RWPE2 (cell line): ENCODE measurements at regions not wholly inside any gene's neighbourhood (a gene's known extent, or its start where the extent isn't known, plus 50 kb on each side); places are given as distances from the start of the nearest gene placed in this dataset.

Experiments used
- ATAC-seq: fragments of 200-7000 bp; cut with Tn5 transposase; 3 replicates; pipeline ENCODE4 v1.9.1; 2021; ENCODE audit warnings: low read depth
- DNase-seq: peaks from one replicate; pipeline ENCODE4 v3.0.0-alpha.2; 2020; ENCODE audit warnings: low spot score
- H3K27ac ChIP-seq: fragments of 450-650 bp; 2 replicates; pipeline ENCODE4 v1.5.1; 2017; ENCODE audit warnings: mild to moderate bottlenecking; ENCODE audit not compliant: poor library complexity, severe bottlenecking
- H3K27me3 ChIP-seq: fragments of 250-450 bp; sonication (Bioruptor Pico); 2 replicates; pipeline ENCODE4 v1.5.1; 2021; ENCODE audit warnings: mild to moderate bottlenecking, moderate library complexity; ENCODE audit not compliant: insufficient read depth, poor library complexity, severe bottlenecking
- H3K36me3 ChIP-seq: fragments of 250-450 bp; sonication (Bioruptor Pico); 2 replicates; pipeline ENCODE4 v1.5.1; 2020; ENCODE audit warnings: low read depth, mild to moderate bottlenecking, moderate library complexity
- H3K4me1 ChIP-seq: fragments of 250-450 bp; sonication (Bioruptor Pico); 2 replicates; pipeline ENCODE4 v1.5.1; 2021; ENCODE audit warnings: mild to moderate bottlenecking, moderate library complexity; ENCODE audit not compliant: insufficient read depth, poor library complexity, severe bottlenecking
- H3K4me3 ChIP-seq: fragments of 250-450 bp; sonication (Bioruptor Pico); 2 replicates; pipeline ENCODE4 v1.5.1; 2021; ENCODE audit warnings: mild to moderate bottlenecking, moderate library complexity; ENCODE audit not compliant: severe bottlenecking
- H3K9me3 ChIP-seq: fragments of 250-450 bp; sonication (Bioruptor Pico); 2 replicates; pipeline ENCODE4 v1.5.1; 2021; ENCODE audit warnings: mild to moderate bottlenecking, moderate library complexity; ENCODE audit not compliant: severe bottlenecking
- TF ChIP-seq, protein P1 (sequence below): fragments of 450-650 bp; IDR thresholded peaks from one replicate; pipeline ENCODE4 v1.5.1; 2017; ENCODE audit warnings: mild to moderate bottlenecking, moderate library complexity; ENCODE audit not compliant: poor library complexity, severe bottlenecking

GRCh38 chr18:25595274-25596060 lies 243.5 kb upstream of the ZNF521 start:
- no peak overlapping the region for H3K27ac ChIP-seq
- no peaks in the 10 kb centered on the region for H3K27me3 ChIP-seq
- TF ChIP-seq, protein P1, sequence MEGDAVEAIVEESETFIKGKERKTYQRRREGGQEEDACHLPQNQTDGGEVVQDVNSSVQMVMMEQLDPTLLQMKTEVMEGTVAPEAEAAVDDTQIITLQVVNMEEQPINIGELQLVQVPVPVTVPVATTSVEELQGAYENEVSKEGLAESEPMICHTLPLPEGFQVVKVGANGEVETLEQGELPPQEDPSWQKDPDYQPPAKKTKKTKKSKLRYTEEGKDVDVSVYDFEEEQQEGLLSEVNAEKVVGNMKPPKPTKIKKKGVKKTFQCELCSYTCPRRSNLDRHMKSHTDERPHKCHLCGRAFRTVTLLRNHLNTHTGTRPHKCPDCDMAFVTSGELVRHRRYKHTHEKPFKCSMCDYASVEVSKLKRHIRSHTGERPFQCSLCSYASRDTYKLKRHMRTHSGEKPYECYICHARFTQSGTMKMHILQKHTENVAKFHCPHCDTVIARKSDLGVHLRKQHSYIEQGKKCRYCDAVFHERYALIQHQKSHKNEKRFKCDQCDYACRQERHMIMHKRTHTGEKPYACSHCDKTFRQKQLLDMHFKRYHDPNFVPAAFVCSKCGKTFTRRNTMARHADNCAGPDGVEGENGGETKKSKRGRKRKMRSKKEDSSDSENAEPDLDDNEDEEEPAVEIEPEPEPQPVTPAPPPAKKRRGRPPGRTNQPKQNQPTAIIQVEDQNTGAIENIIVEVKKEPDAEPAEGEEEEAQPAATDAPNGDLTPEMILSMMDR, result no peak
- ATAC-seq (no peak), DNase-seq (no peak)
- H3K4me3 ChIP-seq, result no peak overlapping the region
- no peaks in the 10 kb centered on the region for H3K9me3 ChIP-seq
- H3K36me3 ChIP-seq, result no peaks in the 10 kb centered on the region
- no peaks in the 10 kb centered on the region for H3K4me1 ChIP-seq

GRCh38 chr18:25594351-25594750 lies 242.4 kb upstream of the ZNF521 start:
- H3K9me3 ChIP-seq, result no peaks in the 10 kb centered on the region
- no peaks in the 10 kb centered on the region for H3K36me3 ChIP-seq
- H3K4me3 ChIP-seq, result no peak overlapping the region
- ATAC-seq (no peak), DNase-seq (no peak)
- TF ChIP-seq, protein P1, result no peak
- H3K27me3 ChIP-seq, result no peaks in the 10 kb centered on the region
- no peaks in the 10 kb centered on the region for H3K4me1 ChIP-seq
- no peak overlapping the region for H3K27ac ChIP-seq

GRCh38 chr18:25592804-25593360 lies 240.9 kb upstream of the ZNF521 start:
- ATAC-seq (no peak), DNase-seq (no peak)
- Histone ChIP-seq H3K4me1 (no peaks in the 10 kb centered on the region), H3K9me3 (no peaks in the 10 kb centered on the region), H3K27ac (no peak overlapping the region), H3K36me3 (no peaks in the 10 kb centered on the region), H3K4me3 (no peak overlapping the region), H3K27me3 (no peaks in the 10 kb centered on the region)
- TF ChIP-seq, protein P1, result no peak

- no peak overlapping the region for H3K27ac ChIP-seq
- H3K27me3 ChIP-seq, result no peaks in the 10 kb centered on the region
- DNase-seq, result no peak
- no peak overlapping the region for H3K4me3 ChIP-seq
- no peaks in the 10 kb centered on the region for H3K4me1 ChIP-seq
- ATAC-seq, result no peak
- no peaks in the 10 kb centered on the region for H3K9me3 ChIP-seq
- H3K36me3 ChIP-seq, result no peaks in the 10 kb centered on the region
- TF ChIP-seq, protein P1, result no peak
These were observed 238.5 kb upstream of the ZNF521 start for GRCh38 chr18:25590456-25590855.

- no peak for ATAC-seq
- Histone ChIP-seq H3K4me1 (no peaks in the 10 kb centered on the region), H3K4me3 (no peak overlapping the region), H3K36me3 (no peaks in the 10 kb centered on the region), H3K27me3 (no peaks in the 10 kb centered on the region), H3K27ac (no peak overlapping the region), H3K9me3 (no peaks in the 10 kb centered on the region)
- TF ChIP-seq, protein P1, result no peak
- DNase-seq, result no peak
These were observed 235.6 kb upstream of the ZNF521 start for GRCh38 chr18:25587545-25587944.
